Stimulated activated CD8-positive, alpha-beta memory T cell treated with anti-CD3 and anti-CD28 coated beads, Interleukin-12 subunit alpha, Interleukin-12 subunit beta, amount 100 ng/mL, for 24 hours (primary cell): ENCODE measurements at regions not wholly inside any gene's neighbourhood (a gene's known extent, or its start where the extent isn't known, plus 50 kb on each side); places are given as distances from the start of the nearest gene placed in this dataset.
A peak's percentile ranks its signal among the peaks of the same experiment; 100 is the strongest.
"Not testable (repeated sequence)": the region's sequence is repeated elsewhere in the genome, so short reads cannot be mapped to it uniquely, and the experiment has no call there.

Experiments
- DNase-seq: peaks from one replicate; pipeline ENCODE4 v3.0.0-alpha.2; 2020; ENCODE audit errors: extremely low read depth

DNA sequence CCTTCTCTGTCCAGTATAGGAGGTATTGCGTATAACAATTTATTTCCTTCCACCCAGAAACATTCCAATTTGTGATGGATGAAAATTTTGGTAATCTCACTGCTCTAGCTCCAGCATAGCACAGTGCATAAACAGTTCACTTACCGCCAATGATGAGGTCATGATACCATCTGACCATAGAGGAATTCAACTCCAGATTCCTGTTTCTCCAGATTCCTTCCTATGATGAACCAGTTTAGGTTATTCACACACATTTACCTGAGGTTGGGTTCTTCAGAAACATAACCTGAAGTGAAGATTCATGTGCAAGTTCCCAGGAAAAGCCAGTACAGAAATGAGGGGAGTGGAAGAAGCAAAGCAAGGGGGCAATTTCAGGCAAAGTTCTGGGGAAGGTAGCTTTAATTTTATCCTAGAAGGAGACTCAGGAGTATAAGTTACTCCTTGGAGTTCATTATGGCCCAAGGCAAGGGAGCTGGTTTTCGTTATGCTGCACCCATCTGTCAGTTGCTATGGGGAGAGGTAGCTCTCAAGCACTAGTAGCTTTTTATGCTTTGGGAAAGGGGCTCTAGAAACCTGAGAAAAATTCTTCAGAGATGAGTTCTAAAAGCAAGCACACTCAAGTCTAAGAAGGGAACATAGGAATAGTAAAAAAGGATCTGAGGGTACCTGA, 121.6 kb downstream of the CASP12 start:
- DNase-seq: no peak

DNA sequence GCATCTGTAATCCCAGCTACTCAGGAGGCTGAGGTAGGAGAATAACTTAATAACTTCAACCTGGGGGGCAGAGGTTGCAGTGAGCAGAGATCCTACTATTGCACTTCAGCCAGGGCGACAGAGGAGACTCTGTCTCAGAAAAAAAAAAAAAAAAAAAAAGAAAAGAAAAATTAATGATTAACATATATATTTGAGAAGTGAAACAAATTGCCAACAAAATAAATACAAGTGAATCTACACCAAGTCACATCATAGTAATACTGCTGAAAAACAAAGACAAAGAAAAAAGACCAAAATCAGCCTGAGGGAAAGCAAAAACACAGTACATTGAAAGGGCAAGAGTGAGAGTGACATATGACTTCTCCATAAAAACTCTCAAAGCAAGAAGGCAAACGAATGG, 123.7 kb downstream of the CASP12 start:
- no peak for DNase-seq

DNA sequence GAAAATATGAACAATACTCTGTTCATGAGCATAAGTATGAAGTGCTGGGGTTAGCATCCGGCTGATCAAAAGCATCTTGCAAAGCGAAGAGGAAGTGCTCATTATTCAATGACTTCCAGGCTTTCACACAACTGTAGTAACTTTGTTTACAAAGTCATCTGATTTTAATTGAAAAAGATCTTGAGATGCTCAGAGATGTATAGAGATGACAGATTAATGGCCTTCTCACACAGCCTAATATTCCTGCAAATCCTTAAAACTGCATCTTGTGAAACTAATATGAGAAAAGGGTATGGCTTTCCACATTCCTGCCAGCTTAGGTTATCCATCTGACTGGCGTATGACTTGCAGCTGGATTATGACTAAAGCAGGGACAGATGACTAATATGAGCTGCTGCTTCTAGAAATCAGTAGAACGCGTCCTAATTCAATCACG, 125.4 kb downstream of the CASP12 start:
- no peak for DNase-seq

DNA sequence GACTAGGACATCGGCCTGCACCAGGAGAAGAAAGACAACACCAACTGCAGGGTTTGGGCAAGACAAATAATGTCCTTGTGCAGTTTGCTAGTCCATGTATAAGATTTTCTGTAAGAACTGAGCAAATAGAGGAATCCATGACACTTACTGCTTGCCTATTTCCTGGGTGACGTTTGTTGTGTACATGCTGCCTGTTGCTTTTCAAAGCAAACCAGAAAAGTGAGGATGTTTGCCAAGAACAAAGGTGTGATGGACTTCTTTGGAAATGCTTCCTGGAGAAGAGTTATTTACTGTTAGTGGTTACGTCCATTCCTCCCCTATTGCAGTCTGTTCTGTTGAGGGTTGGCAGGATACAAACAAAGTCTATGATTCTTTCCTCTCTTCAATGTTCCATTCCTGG, 126.5 kb downstream of the CASP12 start:
- no peak for DNase-seq

DNA sequence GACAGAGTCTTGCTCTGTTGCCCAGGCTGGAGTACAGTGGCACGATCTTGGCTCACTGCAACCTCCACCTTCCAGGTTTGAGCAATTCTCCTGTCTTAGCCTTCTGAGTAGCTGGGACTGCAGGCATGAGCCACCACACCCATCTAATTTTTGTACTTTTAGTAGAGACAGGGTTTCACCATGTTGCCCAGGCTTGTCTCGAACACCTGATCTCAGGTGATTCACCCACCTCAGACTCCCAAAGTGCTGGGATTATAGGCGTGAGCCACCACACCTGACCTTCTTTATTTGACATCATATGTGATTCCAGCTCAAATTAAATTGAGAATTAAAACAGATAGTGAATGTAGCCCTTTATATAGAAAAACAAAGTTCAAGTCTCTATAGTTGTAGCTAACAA, 127.2 kb downstream of the CASP12 start:
- DNase-seq: not testable (repeated sequence)

DNA sequence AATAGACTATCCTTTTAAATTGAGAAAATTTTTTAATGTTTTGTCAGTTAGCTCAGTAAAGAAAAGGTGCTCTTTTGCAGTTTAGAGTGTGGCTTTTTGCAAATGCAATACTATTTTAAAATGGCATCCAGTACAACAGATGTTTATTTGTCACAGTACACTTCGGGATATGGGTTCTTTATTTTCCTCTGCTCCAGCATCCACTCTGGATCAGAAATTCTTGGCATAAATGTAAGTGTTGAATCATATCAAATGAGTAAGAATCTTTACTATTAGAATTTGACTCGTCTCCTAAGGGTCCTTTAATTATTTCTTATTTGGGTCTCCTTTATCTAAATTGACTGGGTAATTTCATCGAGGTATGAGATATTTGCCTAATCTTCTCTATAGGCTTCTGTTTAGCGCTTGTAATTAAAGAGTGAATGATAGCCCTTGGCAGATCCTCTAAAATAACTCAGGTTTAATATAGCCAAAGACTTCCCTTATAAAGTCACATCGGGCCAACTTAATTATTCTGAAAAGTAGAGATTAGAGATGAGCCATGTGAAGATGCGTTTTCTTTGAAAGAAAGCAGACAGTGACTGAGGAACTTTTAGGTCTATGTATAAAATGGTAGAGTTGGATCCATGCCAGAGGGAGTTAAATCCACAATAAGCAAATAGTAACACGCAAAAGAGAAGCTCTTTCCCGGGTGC, 132.7 kb downstream of the CASP12 start:
- DNase-seq: no peak

DNA sequence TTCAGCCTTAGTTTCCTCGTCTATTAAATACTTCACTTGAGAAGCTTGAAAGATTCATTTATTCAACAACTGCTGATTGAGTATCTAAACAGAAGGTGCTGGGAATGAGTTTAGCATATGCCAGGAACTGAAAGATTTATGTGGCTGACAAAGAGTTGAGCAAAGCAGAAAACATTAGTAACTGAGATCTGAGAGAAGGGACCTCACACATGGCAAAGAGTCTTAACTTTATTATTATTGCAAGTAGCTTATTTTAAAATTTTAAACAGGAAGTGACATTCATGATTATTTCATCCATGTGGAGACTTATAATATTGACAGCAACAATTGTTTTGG, 133.6 kb downstream of the CASP12 start:
- DNase-seq: no peak

DNA sequence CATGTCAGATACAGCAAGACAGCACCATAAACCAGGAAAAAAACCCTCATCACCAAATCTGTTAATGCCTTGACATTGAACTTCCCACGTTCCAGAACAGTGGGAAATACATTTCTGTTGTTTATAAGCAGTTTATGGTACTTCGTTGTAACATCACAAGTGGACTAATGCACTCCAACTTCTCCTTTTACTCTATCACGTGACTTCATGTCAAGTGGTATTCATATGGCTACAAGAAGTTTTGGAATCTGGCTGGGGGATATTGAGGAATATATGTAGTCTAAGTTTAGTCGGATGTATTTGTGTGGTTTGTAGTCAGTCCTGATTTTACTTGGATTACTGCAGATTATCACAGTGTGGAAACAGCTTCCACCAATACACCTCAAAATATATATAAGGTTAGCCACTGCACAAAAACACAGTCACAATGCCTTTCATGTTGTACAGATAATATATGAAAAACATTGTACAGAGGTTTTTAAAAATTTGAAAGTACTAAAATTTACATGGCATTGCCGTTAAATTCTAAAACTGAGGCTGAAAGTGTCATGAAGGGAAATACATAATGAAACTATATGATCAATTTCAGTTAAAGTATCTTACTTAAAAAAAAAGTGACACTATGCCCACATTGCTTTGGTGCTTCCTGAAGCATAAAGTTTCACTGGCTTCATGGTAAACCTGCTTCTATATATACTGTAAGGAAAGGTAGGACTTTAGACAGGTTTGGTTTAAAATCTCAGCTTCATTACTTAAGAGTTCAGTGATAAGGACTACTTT, 134.1 kb downstream of the CASP12 start:
- no peak for DNase-seq

DNA sequence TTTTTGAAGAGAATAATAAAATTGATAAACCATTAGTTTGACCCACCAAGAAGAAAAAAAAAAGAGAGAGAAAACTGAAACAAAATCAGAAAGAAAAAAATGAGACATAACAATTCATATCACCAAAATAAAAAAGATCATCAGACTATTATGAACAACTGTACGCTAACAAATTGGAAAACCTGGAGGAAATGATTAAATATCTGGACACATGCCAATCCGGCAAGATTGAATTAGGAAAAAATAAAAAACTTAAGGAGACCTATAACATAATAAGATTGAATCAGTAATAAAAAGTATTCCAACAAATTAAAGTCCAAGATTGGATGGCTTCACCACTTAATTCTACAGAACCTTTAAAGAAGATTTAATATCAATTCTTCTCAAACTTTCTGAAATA, 136.7 kb downstream of the CASP12 start:
- DNase-seq: no peak

DNA sequence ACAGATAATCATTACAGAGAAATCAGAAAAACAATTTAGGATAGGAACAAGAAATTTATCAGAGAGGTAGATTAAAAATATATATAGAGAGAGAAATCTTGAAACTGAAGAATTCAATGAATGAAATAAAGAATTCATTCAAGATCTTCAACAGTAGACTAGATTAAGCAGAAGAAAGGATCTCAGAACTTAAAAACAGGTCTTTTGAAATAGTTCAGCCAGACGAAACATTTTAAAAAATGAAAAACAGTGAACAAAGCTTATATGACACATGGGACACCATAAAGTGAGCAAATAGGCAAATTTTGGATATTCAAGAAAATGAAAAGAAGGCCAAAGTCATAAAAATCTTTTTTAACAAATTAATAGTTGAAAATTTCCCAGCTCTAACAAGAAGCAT, 138.8 kb downstream of the CASP12 start:
- DNase-seq: no peak

DNA sequence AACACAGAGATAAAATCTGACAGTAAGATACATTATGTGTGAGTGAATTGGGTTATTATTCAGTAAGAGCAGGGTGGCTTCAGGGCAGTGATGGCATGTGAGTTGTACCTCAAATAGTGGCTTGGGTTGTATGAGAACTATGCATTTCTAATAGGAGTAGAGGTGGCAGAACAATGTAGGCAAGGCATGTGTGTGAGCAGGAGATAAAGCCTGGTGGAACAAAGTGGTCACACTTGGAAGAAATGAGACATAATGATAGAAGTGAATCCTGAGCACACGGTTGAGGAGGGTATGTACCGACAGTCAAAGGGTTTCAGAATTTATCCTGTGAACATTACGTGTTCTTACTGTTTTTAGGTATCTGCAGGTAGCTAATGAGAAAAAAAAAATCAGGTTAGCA, 159.3 kb downstream of the CASP12 start:
- DNase-seq: no peak

DNA sequence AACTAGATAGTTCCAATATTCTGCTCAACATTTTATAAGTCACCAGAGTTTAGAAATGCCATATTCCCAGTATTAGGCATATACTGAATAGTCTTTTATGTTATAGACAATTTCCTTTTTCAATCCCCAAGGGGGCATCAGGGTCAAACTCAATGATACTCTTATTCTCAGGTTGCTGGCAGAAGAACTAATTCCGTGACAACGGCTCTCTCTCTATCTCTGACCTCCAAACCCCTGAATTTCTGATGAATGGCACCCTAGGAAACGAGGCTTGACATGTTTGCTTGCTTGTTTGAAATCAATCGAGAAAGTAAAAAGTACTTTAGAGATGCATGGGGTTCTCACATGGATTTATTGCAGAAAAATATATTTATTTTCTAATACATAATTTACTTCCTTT, 160.1 kb downstream of the CASP12 start:
- no peak for DNase-seq

DNA sequence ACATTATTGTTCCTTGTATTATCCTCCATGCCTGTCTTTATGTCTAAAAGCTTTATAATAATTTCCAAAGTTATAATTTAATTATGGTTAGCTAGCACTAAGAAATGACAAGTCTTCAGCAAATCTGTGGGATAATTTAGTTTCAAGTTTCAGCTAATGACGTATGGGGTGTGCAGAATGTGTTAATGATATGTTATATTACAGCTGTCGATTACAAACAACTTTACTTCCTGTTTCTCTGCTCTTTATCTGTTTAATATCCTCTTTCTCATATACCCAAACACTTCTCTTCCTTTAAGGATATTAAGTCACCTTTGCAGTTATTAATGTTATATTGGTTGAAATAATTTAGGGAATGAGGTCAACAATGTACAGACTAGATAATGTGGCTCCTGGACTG, 161.8 kb downstream of the CASP12 start:
- no peak for DNase-seq

DNA sequence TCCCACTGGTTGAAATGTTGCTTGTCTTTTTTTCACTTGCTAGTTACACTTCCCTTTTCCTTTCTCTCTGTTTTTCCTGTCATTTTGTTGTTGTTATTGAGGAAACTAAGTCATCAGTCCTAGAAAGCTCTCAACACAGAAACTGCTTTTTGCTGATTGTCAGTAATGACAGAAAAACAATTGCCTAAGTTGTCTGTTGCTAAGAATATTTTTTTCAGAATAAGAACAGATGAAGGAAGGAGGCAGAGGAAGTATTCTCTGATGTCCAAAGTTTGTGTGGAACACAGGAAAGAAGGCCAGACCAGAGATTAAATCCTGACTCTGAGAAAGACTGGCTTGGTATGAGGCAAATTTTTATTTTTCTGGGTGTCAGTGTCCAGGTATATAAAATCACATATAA, 163.3 kb downstream of the CASP12 start:
- DNase-seq: no peak

DNA sequence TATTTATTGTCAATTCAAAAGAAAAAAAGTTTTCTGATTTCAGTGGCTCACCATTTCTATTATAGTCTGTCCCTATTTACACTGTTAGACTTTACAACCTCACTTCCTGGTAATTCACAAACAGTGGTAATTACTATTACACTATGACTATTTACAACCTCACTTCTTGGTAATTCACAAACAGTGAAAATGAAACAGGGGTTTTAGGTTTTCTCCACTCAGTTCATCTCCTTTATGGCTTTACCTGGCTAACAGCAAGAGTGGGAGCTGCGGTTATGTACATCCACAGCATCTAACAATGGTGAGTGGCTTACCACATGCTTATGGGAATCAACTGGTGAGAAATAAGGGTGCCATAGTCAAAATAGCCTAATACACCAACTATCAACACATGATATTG, 166.4 kb downstream of the CASP12 start:
- no peak for DNase-seq

DNA sequence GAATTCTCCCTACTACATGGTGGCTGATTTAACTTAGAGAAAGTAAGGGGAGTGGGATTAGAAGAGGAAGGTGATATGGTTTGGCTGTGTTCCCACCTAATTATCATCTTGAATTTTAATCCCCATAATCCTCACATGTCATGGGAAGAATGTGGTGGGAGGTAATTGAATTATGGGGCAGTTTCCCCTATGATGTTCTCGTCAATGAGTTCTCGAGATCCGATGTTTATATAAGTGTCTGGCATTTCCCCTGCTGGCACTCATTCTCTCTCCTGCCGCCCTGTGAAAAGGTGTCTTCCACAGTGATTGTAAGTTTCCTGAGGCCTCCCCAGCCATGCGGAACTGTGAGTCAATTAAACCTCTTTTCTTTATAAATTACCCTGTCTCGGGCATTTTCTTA, 169.3 kb downstream of the CASP12 start:
- no peak for DNase-seq

DNA sequence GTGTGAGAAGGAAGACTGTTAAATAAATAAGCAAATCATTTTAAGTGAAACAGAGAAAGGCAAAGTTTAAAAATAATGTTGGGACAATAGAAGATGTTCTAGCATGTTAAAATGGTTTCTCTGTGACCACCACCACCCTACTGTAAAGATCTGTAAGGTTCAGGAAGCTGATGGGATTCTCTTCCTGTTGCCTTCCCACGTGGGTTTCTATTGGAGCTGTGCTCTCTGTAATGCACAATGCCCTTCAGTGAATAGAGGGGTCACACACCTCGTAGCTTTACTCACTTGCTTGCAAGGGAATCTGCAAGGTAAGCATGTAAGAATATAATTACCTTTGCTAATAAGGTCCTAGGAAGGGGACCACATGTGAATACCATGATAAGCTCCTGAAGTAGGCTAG, 170.5 kb downstream of the CASP12 start:
- DNase-seq: no peak

DNA sequence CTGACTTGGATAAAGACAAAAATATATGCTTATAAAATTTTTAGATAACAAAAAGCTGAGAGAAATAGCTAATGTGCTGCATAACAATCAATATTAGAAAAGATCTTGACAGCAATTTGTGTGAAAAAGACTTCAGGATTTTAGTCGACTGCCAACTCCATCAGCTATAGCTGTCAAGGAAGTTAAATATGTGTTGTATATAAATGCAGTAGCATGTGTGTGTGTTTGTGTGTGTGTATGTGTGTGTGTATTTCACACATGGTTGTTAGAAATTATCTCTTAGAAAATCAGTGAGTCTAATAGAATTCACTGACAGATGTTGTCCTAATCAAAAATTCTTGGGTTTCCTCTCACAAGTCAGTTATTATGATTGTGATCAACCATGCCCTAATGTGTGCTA, 171.2 kb downstream of the CASP12 start:
- no peak for DNase-seq

DNA sequence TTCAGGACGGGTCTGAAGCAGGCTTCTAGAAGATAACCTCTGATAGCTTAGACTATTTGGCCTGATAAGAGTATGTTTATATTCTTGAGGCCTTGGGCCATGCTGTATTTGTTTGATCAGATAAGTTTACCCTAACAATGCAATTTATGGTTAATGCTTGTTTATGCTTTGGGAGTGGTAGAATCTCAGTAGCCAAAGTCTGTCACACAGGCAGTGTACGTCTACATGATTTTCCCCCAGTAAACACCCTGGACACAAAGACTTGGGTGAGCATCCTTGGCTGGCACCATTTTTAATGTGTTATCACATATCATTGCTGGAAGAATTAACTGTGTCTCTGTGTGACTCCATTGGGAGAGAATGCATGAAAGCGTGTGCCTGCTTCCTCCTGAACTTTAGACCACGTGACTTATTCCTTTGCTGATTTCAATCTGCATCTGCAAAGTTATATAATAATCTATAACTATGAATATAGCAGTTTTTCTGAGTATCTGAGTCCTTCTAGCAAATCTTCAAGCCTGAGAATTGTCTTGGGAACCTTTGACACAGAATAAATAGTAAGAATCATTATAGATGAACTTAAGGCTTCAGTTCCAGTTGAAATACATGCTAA, 172.4 kb downstream of the CASP12 start:
- DNase-seq: no peak

DNA sequence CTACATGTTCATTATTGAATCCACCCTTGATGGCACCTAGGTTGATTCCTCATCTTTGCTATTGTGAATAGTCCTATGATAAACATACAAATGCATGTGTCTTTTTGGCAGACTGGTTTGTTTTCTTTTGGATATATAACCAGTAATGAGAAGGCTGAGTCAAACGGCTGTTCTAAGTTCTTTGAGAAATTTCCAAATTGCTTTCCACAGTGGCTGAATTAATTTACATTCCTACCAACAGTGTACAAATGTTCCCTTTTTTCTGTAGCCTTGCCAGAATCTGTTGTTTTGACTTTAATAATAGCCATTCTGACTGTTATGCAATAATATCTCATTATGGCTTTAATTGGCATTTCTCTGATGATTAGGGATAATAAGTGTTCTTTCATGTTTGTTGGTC, 184.9 kb downstream of the CASP12 start:
- DNase-seq: no peak

DNA sequence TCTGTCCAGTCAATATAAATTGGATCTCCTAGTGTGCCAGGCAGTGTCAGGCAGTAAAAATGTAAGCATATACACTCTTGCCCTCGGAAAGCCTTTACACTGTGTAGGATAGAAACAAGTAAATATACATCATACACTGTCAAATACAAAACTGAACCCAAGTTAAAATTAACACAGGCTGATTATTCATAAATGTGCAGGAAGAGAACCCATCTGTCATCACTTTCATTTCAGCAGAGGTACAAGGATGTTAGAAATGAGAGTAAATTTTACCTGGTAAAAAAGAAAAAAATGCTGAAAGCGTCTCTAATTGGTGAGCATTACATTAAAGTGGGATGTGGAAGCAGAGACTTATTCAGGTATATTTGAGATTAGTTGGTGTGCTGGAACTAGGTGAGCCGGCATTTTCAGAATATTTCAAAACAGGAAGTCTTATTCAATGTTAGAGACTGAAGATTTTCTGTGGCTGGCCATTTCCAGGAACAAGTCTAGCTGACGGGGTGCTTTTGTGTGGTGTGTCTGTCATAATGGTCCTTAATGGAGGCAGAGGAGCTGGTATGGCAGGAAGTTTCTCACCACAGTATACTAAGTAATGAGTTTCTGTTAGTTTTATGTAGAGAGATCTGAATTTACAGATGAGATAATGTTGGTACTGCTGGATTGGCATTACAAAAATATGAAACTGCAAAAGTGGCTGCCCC, 192.6 kb downstream of the CASP12 start:
- peak; percentile 42 for DNase-seq

DNA sequence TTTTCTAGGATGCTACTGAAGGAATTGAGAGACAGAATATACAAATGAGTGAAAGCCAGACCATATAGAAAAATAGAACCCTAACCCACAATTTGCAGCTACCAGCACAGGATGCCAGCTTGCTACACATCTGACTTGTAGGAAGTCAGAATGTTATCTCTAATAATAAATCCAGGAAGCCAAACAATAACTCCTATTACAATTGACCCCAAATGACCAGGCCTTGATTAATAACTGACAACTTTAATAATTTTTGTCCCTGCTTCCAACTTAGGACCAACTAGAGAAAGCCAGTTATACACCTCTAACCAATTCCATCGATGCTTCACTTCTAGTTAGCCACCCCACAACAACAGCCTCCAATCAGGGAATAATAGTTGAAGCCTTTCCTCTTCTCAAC, 193.4 kb downstream of the CASP12 start:
- DNase-seq: no peak
